PC-3 (cell line): ENCODE measurements at regions not wholly inside any gene's neighbourhood (a gene's known extent, or its start where the extent isn't known, plus 50 kb on each side); places are given as distances from the start of the nearest gene placed in this dataset.

Experiments used
- ATAC-seq: fragments of 200-7000 bp; cut with Tn5 transposase; 2 replicates; pipeline ENCODE4 v1.9.1; 2020; ENCODE audit warnings: mild to moderate bottlenecking, moderate library complexity
- BruUV-seq: library from RNA; stranded (reverse); fragments of 400-500 nt; replicated peaks from 2 replicates; lab custom pipeline; 2021; lab: Mats Ljungman, UMichigan
- CTCF ChIA-PET: fragments of 300-600 bp; sonication (Branson Sonifier 250); formaldehyde crosslinking; loops from one replicate; lab custom pipeline; 2022; ENCODE audit warnings: antibody characterized with exemption; lab: Charles Lee
- POLR2A ChIA-PET: fragments of 300-600 bp; sonication (Branson Sonifier 250); formaldehyde crosslinking; loops from one replicate; lab custom pipeline; 2022; ENCODE audit warnings: antibody characterized with exemption; ENCODE audit not compliant: unreplicated experiment; lab: Charles Lee
- DNase-seq: peaks from one replicate; pipeline ENCODE4 v3.0.0-alpha.2; 2015
- H2AFZ ChIP-seq: fragments of 300-600 bp; sonication (generic); 2 replicates; pipeline ENCODE4 v1.6.0; 2016; ENCODE audit warnings: antibody characterized with exemption, low read length
- H3F3A ChIP-seq: fragments of 300-600 bp; sonication (generic); one replicate; pipeline ENCODE4 v1.6.0; 2017; ENCODE audit warnings: antibody characterized with exemption, low read length, control low read depth, mild to moderate bottlenecking; ENCODE audit not compliant: unreplicated experiment
- H3K27ac ChIP-seq: fragments of 300-600 bp; sonication (generic); 2 replicates; pipeline ENCODE4 v1.5.1; 2016; ENCODE audit warnings: mild to moderate bottlenecking, low read length
- H3K27me3 ChIP-seq: fragments of 300-600 bp; sonication (generic); 2 replicates; pipeline ENCODE4 v1.6.1; 2016; ENCODE audit warnings: low read length, mixed read lengths
- H3K36me3 ChIP-seq: fragments of 300-600 bp; sonication (generic); 2 replicates; pipeline ENCODE4 v1.6.1; 2016; ENCODE audit warnings: low read depth, mixed run types, low read length, mixed read lengths
- H3K4me1 ChIP-seq: fragments of 300-600 bp; sonication (generic); 2 replicates; pipeline ENCODE4 v1.5.1; 2016; ENCODE audit warnings: low read length; ENCODE audit not compliant: insufficient read depth
- H3K4me2 ChIP-seq: fragments of 300-600 bp; sonication (generic); 2 replicates; pipeline ENCODE4 v1.6.0; 2016; ENCODE audit warnings: low read length
- H3K4me3 ChIP-seq: fragments of 300-600 bp; sonication (generic); 2 replicates; pipeline ENCODE4 v1.5.1; 2016; ENCODE audit warnings: mild to moderate bottlenecking, low read length, mixed read lengths
- H3K79me2 ChIP-seq: fragments of 300-600 bp; sonication (generic); 2 replicates; pipeline ENCODE4 v1.6.1; 2017; ENCODE audit warnings: low read length, mixed read lengths
- H3K9ac ChIP-seq: fragments of 300-600 bp; sonication (generic); 2 replicates; pipeline ENCODE4 v1.6.0; 2016; ENCODE audit warnings: mild to moderate bottlenecking, low read length
- H3K9me2 ChIP-seq: fragments of 300-600 bp; sonication (generic); replicated peaks from 2 replicates; pipeline ENCODE4 v1.6.1; 2016; ENCODE audit warnings: mixed run types, low read length, mixed read lengths
- H3K9me3 ChIP-seq: fragments of 300-600 bp; sonication (generic); 2 replicates; pipeline ENCODE4 v1.6.1; 2016; ENCODE audit warnings: low read length, mixed read lengths
- H4K20me1 ChIP-seq: fragments of 300-600 bp; sonication (generic); 2 replicates; pipeline ENCODE4 v1.6.1; 2016; ENCODE audit warnings: low read length, mixed read lengths
- EZH2 ChIP-seq: fragments of 300-600 bp; sonication (generic); IDR thresholded peaks from one replicate; pipeline ENCODE4 v1.6.1; 2017; ENCODE audit warnings: antibody characterized with exemption, mild to moderate bottlenecking, low read length; ENCODE audit not compliant: unreplicated experiment
- EZH2phosphoT487 ChIP-seq: fragments of 300-600 bp; sonication (generic); IDR thresholded peaks from 2 replicates; pipeline ENCODE4 v1.6.1; 2018; ENCODE audit warnings: mild to moderate bottlenecking, antibody characterized with exemption, low read length, borderline replicate concordance
- intact Hi-C: fragments of 100-400 bp; cut with micrococcal nuclease; formaldehyde crosslinking; loops from 2 replicates; pipeline ENCODE4 v1.9.0; 2023
- TF ChIP-seq, protein P1 (sequence below): fragments of 300-600 bp; sonication (generic); conservative IDR thresholded peaks from 2 replicates; pipeline ENCODE4 v1.5.1; 2017; ENCODE audit warnings: antibody characterized with exemption, low read depth, mild to moderate bottlenecking, low read length

DNA sequence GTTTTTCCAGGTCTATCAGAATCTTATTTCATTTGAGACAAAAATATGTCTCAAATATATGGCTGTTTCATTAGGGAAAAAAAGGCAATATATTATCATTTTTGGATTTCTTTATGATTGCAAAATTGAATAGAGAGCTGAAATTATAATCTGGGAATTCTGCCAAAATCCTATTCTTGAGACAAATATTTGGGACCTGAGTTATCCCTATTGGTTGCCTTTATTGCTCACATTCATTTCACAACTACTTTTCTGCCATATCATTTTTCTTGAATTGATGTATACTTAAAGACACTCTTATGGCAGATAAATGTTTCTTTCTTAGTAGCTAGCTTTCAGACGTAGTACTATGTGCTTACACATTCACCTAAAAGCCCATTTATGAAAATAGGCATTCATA is 241.6 kb upstream of the NOVA1 start:
- no TSS peak for BruUV-seq
- ATAC-seq: no peak
- H3K9me3 ChIP-seq: no peaks in the 10 kb centered on the region
- no peaks in the 10 kb centered on the region for H3K9me2 ChIP-seq
- no peak for TF ChIP-seq EZH2
- no peak for TF ChIP-seq EZH2phosphoT487
- TF ChIP-seq, protein P1, sequence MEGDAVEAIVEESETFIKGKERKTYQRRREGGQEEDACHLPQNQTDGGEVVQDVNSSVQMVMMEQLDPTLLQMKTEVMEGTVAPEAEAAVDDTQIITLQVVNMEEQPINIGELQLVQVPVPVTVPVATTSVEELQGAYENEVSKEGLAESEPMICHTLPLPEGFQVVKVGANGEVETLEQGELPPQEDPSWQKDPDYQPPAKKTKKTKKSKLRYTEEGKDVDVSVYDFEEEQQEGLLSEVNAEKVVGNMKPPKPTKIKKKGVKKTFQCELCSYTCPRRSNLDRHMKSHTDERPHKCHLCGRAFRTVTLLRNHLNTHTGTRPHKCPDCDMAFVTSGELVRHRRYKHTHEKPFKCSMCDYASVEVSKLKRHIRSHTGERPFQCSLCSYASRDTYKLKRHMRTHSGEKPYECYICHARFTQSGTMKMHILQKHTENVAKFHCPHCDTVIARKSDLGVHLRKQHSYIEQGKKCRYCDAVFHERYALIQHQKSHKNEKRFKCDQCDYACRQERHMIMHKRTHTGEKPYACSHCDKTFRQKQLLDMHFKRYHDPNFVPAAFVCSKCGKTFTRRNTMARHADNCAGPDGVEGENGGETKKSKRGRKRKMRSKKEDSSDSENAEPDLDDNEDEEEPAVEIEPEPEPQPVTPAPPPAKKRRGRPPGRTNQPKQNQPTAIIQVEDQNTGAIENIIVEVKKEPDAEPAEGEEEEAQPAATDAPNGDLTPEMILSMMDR: no peak
- H3K79me2 ChIP-seq: no peaks in the 10 kb centered on the region
- peak; percentile 41 for DNase-seq
- H3K4me1 ChIP-seq: peaks cover 35% of the 10 kb centered on the region
- no peaks in the 10 kb centered on the region for H3K27me3 ChIP-seq
- no peak overlapping the region for H3K9ac ChIP-seq
- no peak overlapping the region for H3K4me3 ChIP-seq
- H3K27ac ChIP-seq: no peak overlapping the region
- intact Hi-C loops: no loop called here
- H3F3A ChIP-seq: no peaks in the 10 kb centered on the region
- POLR2A ChIA-PET: no interaction called here
- H3K4me2 ChIP-seq: no peak overlapping the region
- H2AFZ ChIP-seq: no peak overlapping the region
- H4K20me1 ChIP-seq: no peaks in the 10 kb centered on the region
- no peaks in the 10 kb centered on the region for H3K36me3 ChIP-seq
- CTCF ChIA-PET: no interaction called here

DNA sequence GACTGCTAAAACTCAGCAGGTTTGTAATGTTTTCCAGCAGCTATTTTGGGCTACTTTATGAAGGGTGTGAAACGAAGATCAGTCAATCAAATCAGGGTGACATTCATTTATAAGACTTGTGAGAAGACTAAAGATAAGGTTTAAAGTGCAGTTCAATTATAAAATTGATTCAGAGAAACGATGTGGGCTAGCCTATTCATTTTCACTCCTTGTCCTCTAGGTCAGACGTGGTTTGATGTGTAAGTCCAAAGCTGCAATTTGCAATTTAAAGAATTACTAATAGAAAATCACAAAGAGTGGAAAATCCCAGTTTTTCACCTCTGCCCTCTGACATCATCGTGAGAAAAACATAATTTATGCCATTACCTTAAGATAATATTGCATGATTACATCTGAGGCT is 243.5 kb upstream of the NOVA1 start:
- no peaks in the 10 kb centered on the region for H3F3A ChIP-seq
- ChIA-PET CTCF (no interaction called here), POLR2A (interaction anchor here (0.5 to 1.0 kb wide), 3 partner anchors 34 to 1785 kb away, joined by 3 to 10 read pairs (median 4); no protein-coding TSS in a partner anchor)
- H3K4me2 ChIP-seq: peak overlapping the region; percentile 61
- H3K4me1 ChIP-seq: peaks cover 38% of the 10 kb centered on the region
- H3K9me3 ChIP-seq: no peaks in the 10 kb centered on the region
- peak overlapping the region; percentile 49 for H2AFZ ChIP-seq
- peak; percentile 45 for DNase-seq
- ATAC-seq: no peak; the same call in 1 of the 2 replicates
- no peaks in the 10 kb centered on the region for H4K20me1 ChIP-seq
- H3K9ac ChIP-seq: peak overlapping the region; percentile 55
- TF ChIP-seq, protein P1: no peak
- no peak for TF ChIP-seq EZH2phosphoT487
- no peak for TF ChIP-seq EZH2
- peak overlapping the region; percentile 5; the same call in 1 of the 2 replicates for H3K4me3 ChIP-seq
- H3K79me2 ChIP-seq: no peaks in the 10 kb centered on the region
- no peaks in the 10 kb centered on the region for H3K36me3 ChIP-seq
- H3K9me2 ChIP-seq: no peaks in the 10 kb centered on the region
- no peaks in the 10 kb centered on the region for H3K27me3 ChIP-seq
- no TSS peak for BruUV-seq
- intact Hi-C loops: loop anchor here (5.0 kb wide), 1 partner anchor 244 kb away; the partner anchor contains the start of gene NOVA1
- peak overlapping the region; percentile 92 for H3K27ac ChIP-seq
